GM21576 (cell line): ENCODE measurements at regions not wholly inside any gene's neighbourhood (a gene's known extent, or its start where the extent isn't known, plus 50 kb on each side); places are given as distances from the start of the nearest gene placed in this dataset.

Experiments
- ATAC-seq: cut with Tn5 transposase; IDR thresholded peaks from one replicate; pipeline ENCODE4 v1.9.1; 2021; ENCODE audit warnings: mild to moderate bottlenecking, moderate library complexity; ENCODE audit not compliant: unreplicated experiment

DNA sequence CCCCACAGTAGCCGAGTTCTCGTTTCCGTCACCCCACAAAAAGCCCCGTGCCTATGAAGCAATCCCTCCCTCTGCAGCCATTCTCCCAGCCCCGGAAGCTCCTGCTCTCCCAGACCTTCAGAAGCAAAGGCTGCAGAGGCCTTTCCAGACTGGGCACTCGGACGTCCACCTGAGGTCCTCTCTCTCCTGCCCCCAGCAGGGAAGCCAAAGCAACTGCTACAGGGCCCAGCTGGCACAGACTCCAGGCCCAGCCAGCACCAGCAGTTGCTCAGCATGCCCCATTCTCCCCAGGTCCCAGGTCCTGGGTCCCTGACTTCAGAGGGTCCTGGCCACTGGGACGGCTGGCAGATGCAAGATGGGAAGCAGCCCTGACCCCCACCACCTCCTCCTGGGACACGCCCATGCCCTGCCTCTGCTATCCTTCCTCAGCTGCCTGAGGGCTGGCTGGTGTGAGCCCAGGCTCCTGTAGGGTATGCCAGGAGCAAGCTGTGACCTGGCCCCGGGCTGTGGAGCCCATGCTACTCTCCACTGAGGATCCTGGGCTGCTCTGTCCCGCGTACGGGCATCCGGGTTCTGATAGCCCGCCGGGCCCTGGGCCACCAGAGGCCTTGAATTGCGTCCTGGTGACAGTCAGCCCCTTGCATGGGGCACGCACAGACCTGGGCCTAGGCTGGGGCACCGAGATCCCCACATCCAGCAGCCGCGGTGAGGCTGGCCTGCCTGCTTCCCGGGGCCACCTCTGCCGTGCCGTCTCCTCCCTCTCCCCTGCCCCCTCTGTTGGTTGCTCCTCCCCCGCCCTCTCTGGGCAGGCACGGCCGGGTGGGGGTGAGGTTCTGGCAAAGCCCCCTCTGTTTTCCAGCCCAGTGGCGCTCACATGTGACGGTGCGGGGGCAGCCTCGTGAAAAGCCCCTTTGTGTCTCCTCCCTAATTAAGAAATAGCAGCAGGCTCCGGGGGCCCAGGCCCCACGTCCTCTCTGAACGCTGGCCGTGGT, 1310.3 kb downstream of the BRD1 start:
- no peak for ATAC-seq

DNA sequence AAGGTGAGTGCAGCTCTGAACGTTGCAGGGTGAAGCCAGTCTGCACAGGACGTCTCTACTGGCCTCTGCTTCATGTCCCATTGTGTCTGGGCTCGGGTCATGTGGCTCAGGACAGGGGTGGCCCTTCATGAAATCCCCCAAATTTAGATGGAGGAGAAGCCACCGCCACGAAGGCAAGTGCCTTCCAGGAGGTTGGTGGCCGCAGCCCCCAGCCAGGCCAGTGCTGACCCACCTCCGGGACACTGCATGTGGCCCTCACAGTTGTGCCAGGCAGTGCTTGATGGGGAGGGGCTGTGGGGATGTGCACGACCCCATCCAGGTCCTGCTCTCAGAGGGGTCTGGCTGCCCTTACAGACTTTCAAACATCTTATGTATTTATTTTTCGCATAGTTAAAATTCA, 1311.1 kb downstream of the BRD1 start:
- ATAC-seq: no peak

DNA sequence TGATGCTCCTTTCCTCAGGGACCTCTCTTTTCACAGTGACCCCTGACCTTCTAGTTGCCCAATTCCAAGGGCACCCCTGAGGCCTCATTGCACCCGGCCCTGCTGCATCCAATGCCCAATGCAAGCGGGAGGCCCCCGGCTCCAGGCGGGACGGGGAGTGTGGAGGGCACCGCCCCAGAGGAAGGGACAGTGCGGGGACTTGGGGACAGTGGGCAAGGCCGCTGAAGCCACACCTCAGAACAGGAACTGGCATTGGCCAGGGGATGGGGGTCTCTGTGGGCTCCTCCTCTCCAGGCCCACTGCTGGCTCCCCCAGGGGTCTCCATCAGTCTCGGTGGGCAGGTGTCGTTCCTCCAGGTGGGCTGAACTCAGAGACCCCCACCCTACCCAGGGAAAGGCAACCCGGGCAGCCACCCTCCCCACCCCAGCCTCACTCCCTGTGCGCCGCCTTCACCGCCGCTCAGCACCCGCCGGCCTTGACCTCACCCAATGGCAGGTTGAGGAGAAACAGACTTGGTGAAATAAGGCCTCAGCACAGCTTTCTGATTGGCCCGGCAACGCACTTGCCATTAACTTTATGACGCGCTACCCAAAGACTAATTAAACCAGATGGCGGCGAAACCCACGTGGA, 1312.0 kb downstream of the BRD1 start:
- no peak for ATAC-seq

DNA sequence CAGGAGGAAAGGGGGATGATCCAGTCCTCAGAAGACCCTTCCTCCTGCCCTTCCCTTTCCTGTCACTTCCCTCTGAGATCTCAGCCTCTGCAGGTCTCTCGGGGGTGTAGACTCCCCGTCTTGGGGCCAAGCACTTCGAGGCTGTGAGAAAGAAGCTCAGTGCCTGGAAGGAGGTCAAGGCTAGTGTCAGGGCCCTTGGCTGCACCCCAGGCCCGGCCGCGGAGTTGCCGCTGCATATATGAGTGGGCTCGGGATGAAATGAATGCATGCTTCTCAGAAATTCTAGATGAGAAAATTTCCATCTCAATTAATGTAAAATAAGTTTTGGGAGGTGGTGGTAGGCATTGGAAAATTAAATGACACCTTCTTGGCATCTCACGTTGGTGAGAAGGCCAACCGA, 1313.7 kb downstream of the BRD1 start:
- no peak for ATAC-seq

DNA sequence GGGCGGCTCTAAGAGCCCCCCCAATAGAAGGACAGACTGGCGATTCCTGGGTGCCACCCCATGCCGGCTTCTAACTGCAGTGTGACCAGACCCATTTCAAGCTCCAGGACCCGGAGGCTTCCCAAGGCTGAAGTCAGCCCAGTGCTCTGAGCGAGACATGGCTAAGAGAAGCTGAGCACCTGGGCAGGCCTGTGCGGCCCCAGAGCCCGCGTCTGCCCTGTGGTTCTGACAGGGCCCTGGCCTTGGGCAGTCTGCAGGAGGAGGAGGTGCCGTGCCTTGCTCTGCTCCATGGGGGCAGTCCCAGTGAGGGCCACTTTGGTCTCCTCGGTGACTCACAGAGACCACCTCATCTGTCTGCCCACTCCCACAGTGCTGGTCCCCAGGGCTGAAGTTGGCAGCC, 1314.2 kb downstream of the BRD1 start:
- no peak for ATAC-seq

DNA sequence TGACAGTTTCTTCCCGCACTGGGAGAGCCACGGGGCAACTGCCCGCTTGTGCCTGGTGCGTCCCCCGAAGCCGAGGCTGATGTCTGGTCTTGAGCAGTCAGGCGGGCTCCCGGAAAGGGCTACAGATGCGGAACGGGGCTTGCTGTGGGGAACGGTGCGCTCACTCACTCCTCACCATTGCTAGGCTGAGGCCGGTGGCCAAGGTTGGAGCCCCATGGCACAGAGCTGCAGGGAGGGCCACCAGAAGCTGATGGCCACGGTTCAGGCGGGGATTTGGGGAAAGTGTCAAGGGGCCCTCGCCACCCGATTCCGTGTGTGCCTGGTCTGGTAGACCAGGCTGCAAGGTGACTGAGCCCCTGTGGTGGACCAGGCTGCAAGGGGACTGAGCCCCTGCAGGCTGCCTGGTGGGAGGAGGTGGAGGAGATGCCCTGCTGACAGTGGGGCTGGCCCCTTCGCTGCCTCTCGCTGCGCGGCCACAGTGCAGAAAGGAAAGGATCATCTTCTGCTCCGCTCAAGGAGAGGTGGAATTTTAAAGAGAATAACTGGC, 1315.8 kb downstream of the BRD1 start:
- no peak for ATAC-seq

DNA sequence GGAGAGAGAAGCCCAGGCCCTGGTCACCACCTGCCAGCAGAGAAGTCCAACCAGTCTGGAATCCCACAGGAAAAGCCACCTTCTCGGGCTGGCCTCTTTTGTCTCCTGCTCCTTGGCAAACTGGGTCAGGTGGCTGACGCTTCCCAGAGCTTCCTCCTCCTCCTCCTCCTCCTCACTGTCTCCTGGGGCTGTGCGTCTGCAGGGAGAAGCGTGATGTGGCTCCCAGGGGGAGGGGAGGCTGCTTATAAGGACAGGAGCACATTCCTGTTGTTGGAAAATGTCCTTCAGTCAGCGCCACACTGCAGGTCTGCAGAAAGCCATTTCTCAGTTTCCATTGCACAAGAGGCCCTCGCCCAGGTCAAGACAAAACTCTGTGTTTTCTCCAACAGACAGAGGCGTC, 1316.5 kb downstream of the BRD1 start:
- ATAC-seq: no peak

DNA sequence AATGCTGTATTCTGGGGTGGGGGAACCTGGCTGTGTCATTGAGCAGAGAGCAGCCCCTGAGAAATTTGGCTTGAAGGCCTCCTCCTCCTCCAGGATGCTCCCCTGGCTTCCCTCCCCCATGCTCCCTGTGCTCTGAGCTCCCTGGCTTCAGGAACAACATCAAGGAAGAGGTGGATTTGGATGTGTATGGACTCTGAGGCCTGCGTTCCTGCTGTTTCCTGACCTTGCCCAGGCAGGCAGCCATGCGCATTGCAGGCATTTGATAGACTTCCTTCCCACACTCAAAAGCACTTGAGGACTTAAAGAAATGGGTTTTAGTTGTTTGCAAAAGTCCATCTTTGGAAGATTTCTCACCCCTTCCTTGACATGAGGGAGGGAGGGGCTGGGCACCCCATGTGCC, 1317.1 kb downstream of the BRD1 start:
- ATAC-seq: no peak

DNA sequence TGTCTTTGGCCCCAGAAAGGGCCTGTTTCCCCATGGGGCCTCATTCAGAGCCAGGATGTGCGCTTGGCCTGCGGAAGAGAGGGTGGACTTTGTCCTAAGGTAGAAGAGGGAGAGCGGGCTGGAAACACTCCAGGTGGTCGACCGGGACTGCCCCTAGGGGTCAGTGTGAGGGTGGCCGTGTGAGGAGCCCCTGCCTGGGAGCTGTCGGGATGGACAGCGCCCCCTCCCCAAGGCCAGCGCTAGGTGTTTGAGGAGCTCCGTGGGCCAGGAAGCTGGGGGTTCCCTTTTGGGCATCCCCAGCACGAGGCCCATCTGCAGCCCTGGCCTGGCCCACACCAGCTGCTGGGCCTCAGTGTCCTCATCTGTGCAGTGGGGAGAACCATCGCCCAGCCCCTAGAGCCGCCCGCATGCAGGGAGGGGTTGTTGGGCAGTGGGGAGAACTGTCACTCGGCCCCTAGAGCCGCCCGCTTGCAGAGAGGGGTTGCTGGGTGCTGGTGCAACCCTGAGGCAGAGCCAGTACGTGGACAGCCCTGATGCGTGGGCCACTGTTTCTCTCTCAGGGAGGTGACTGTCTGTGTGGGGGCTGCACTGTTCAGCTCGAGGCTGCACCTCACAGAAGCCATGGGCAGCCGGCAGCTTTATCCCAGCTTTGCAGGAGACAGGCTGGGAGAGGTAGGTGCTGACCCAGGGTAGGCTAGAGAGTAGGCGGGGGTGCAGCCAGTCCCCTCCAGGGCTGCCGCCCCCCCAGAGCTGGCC, 1319.9 kb downstream of the BRD1 start:
- no peak for ATAC-seq

DNA sequence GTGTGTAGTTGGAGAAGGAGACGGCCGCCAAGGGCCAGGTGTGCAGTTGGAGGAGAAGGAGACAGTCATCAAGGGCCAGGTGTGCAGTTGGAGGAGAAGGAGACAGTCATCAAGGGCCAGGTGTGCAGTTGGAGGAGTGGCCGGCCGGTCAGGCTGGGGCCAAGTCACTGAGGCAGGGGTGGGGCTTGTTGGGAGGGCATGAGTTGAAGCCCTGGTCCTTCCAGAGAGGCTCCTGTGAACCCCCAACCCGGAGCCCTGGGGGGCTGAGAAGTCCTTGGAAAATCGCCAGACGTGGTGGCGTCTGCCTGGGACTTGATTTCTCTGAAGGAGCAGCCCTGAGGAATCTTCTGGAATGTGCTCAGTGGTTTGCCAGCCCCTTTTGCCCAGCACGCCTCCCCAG, 1320.5 kb downstream of the BRD1 start:
- ATAC-seq: no peak

DNA sequence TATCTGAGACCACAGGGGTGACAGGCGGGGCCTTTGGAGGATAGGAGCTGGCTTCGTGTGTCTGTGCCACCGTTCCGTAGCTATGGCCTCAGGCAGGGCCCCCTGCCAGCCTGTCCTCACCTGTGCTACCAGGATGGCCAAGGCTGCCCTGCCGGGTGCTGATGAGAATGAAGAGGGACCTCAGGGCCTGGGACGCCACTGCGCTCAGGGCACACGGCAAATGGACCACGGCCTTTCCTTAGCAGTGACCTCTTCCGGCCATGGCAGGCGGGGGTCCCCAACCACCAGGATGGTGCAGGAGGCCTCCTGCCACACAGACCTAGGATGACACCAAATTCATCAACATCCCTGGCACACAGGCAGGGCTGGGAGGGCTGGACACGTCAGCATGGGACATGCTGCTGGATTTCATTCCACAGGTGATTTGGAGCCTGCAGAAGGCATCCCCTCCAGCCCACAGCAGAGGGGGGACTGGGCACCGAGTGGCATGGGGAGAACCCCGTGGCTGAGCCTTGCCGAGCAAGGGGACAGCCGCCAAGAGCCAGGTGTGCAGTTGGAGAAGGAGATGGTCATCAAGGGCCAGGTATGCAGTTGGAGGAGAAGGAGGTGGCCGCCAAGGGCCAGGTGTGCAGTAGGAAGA, 1321.0 kb downstream of the BRD1 start:
- ATAC-seq: no peak

DNA sequence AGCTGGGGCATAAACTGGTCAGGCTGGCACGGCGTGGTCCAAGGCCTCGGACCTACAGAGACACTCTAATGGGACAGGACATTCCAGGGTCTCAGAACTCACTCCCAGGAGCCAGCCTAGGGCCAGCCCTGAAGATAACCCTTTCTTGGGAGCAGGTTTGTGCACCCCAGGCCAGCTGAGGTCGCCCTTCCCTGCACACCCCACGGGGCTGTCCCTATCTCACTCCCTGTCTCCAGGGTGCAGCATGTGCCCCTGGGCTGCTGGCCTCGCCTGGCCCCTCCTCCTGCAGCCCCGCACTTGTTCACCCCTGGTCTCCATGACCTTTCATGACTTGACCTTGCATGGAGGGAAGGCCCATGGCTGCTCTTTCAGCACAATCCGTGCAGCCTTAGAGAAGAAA, 1321.8 kb downstream of the BRD1 start:
- ATAC-seq: no peak

DNA sequence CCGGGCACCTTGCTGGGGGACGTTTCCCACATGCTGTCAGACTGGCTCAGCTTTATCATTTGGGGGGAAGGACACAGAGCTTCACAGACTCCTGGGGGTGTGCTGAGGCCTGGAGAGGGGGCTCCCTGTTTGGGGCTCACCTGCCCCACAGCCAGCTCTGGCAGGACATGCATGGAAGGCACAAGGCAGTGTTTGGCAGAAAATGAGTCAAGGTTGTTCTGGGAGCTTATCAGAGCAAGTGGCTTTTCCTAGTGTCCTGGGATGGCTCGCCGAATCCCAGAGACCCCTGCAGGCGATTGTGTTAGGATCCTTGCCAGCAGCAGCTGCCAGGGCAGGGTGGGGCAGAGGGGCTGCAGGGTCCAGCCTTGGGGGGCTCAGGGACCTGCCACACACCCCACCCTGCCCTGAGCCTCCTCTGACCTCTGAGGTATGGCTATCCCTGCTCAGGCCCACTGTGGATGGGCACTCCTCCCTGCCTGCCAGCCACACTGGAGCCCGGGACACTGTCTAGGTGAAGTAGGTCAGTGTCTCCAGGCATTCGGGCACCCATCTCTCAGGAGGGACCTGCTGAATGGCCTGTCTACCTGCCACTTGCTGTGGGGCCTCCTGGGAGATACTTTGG, 1323.0 kb downstream of the BRD1 start:
- ATAC-seq: no peak

DNA sequence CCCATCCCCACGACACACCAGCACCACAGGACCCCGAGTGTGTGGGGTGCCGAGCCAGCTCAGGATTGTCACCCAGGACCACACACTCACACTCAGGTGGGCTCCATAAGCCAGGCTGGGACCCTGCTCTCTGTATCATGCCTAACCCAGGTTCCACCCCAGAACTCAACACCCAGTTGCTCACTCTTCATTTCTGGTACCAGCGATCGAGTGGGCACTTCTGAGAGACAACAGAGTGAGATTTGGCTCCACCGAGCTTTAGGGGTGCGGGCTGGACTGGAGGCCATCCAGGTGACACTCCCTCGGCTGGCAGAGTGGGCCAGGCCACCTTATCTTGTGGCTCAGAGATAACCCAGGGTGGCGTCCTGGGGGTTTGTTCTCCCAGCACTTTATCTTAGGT, 1323.8 kb downstream of the BRD1 start:
- ATAC-seq: no peak

DNA sequence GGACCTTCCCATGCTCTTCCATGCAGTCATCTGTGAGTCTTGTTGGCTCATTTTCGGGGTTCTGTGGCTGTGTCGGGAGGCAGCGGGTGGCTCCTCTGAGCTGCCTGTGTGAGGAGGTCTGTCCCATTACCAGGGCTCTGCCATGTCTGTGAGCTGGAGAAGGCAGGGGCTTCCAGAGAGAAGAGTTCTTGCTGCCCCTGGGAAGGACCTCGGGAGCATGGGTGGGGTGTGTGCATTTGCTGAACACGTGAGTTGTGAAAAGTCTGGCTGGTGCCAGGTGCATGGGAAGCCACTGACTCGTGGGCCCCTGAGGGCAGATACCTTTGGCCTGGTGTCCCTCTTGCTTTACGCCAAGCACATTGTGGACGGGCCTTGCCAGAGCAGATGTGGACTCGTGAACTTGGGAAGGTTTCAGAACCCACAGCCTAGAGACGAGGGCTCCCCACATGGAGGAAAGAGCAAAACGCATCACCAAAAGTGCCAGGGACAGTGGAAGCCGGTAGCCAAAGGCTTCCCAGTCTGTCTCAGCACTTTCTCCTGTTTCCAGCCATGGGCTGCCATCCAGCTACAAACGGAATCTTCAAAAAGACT, 1324.5 kb downstream of the BRD1 start:
- ATAC-seq: no peak

DNA sequence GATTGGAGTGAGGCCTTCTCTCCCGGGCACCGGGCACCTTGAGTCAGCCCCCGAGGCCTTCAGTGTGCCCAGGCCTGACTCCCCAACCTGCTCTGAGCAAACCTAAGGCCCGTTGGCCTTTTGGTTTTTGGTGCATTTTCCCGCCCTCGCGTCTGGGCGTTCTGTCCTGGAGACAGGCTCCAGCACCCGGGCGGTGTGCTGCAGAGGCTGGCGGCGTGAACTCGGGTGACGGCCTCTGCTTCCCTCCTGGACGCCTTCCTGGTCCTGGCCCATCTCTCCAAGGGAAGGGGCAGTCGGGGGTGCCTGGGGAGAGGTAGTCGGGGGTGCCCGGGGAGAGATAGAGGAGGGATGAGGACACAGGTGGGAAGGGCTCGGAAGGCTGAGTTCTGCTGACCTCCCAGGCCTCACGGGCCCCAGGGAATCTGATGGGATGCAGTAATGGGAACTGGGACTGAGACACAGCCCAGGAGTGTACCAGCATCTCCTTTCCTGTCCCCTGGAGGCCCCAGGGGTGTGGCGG, 1326.4 kb downstream of the BRD1 start:
- ATAC-seq: no peak

DNA sequence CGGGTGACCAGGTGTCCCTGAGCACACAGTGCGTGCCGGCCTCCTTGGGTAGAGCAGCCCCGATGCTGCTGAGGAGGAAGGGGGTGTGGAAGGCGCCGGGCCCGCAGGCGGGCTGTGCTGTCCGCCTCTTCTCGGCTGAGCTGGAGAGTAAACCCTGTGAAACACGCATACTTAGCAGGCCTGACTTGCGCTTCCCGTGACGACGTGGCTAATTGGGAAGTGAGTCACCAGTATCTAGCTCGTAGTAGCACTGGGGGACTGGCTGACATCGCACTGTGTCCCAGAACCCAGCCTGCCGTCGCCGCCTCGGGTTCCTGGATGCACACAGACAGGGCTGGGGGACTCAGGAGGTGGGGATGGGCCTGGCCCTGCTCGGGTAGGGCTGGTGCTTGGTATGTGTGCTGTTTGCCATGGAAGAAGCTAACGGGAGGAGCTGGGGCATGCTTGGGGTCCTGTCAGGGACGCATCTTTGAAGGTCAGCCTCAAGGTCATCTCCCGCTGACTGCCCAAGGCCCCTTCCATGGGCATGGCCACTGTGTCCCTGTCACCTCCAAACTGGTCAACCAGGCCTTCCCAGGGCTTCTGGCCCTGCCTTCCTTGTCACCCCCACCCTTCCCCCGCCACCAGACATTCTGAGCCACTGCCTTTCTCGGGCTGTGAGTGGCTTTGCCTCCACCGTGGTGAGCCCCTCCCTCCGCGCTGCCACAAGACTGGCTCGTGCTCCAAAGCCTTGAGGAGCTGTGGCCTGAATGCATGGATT, 1327.0 kb downstream of the BRD1 start:
- ATAC-seq: no peak

DNA sequence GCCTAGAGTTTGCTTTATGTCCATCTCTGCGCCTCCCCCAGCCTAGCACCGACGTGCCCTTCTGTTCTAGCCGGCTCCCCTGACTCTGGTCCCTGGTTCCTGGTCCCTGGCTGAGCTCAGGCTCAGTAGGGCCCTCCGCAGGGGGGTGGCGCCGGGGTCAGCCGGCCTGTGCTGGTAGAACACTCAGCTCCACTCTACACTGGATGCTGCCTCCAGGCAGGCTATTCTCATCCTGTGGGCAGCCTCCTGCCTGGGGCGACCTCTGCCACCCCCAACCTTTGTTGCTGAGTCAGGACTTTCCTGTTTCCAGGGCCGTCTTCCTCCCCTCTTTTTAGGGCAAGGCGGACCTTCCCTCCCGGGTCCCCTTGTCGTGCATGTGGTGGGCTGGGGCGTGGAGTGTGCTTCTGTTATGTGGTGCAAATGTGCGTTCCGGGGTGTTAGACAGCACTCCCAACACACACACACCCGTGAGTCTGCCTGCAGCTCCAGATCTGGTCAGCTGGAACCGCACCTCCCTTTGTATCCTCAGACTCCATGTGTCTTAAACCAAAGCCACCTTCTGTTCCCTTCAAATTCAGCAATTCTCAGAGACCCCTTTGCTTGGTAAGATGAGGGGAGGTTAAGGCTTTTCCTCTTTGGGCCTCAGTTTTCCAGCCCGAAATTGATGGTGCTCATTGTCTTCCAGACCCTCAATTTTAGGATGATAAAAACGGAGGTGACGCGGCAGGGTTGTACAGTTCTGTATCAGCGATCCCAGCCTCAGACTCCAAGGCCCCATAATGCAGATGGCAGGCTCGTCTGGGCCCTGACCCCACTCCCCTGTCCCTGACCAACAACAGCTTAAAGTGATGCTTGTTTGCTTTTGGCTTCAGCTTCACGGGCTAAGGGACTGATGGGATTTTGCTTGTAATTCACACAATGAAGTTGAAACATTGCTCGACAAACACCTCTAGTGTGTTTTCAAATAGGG, 1327.9 kb downstream of the BRD1 start:
- ATAC-seq: no peak
